ENCODE measurements at regions not wholly inside any gene's neighbourhood (a gene's known extent, or its start where the extent isn't known, plus 50 kb on each side); places are given as distances from the start of the nearest gene placed in this dataset.

- Mint-ChIP-seq H3K4me3 (no peak overlapping the region), H3K36me3 (ENCODE audit: low read depth) (no peaks in the 10 kb centered on the region), H3K27ac (no peak overlapping the region), H3K27me3 (peaks cover 13% of the 10 kb centered on the region), H3K4me1 (ENCODE audit: low read depth) (peaks cover 7% of the 10 kb centered on the region), H3K9me3 (no peaks in the 10 kb centered on the region)
- no peaks in the 10 kb centered on the region for H3K9me3 ChIP-seq (ENCODE audit: control insufficient read depth in 1 of 2, insufficient read depth in 1 of 2, low read length in 2 of 2)
- ATAC-seq (ENCODE audit: poor library complexity) (no peak), DNase-seq (no peak)
- H3K27ac ChIP-seq (ENCODE audit: low read depth in 1 of 2, low read length in 2 of 2), result no peak overlapping the region
- no peaks in the 10 kb centered on the region for H3K36me3 ChIP-seq (ENCODE audit: insufficient read depth, low read length)
- no peak for TF ChIP-seq CTCF (IDR thresholded peaks at IDR 0.05)
- intact Hi-C loops (cut with DNase I, micrococcal nuclease), result no loop called here
- ChIA-PET CTCF (no interaction called here), POLR2A (no interaction called here)
- H3K27me3 ChIP-seq (ENCODE audit: control insufficient read depth in 1 of 2, insufficient read depth in 2 of 2, low read length in 2 of 2), result no peaks in the 10 kb centered on the region
- no peaks in the 10 kb centered on the region for H3K4me1 ChIP-seq (ENCODE audit: insufficient read depth, low read length)
- no peak overlapping the region for H3K4me3 ChIP-seq (ENCODE audit: low read length)
Observed at GRCh38 chr5:130885027-130885426, 280.0 kb downstream of the HINT1 start.

- Histone ChIP-seq H3K4me1 (ENCODE audit: insufficient read depth, low read length) (no peaks in the 10 kb centered on the region), H3K9me3 (ENCODE audit: control insufficient read depth in 1 of 2, insufficient read depth in 1 of 2, low read length in 2 of 2) (no peaks in the 10 kb centered on the region), H3K4me3 (ENCODE audit: low read length) (no peak overlapping the region), H3K27me3 (ENCODE audit: control insufficient read depth in 1 of 2, insufficient read depth in 2 of 2, low read length in 2 of 2) (no peaks in the 10 kb centered on the region), H3K27ac (ENCODE audit: low read depth in 1 of 2, low read length in 2 of 2) (no peak overlapping the region), H3K36me3 (ENCODE audit: insufficient read depth, low read length) (no peaks in the 10 kb centered on the region)
- CTCF ChIA-PET, result no interaction called here
- peaks cover 7% of the 10 kb centered on the region for H3K4me1 Mint-ChIP-seq (ENCODE audit: low read depth)
- DNase-seq, result no peak
- H3K36me3 Mint-ChIP-seq (ENCODE audit: low read depth), result no peaks in the 10 kb centered on the region
- no peak overlapping the region for H3K27ac Mint-ChIP-seq
- peaks cover 7% of the 10 kb centered on the region for H3K27me3 Mint-ChIP-seq
- H3K9me3 Mint-ChIP-seq, result no peaks in the 10 kb centered on the region
- POLR2A ChIA-PET, result no interaction called here
- no peak overlapping the region for H3K4me3 Mint-ChIP-seq
- intact Hi-C loops (cut with DNase I, micrococcal nuclease), result no loop called here
- no peak for ATAC-seq (ENCODE audit: poor library complexity)
- no peak for TF ChIP-seq CTCF (IDR thresholded peaks at IDR 0.05)
Observed at GRCh38 chr5:130884023-130884422, 281.0 kb downstream of the HINT1 start.

- no peaks in the 10 kb centered on the region for H3K27me3 Mint-ChIP-seq
- no peak overlapping the region for H3K4me3 Mint-ChIP-seq
- ChIA-PET POLR2A (no interaction called here), CTCF (no interaction called here)
- TF ChIP-seq CTCF (IDR thresholded peaks at IDR 0.05), result no peak
- no peaks in the 10 kb centered on the region for H3K36me3 ChIP-seq (ENCODE audit: insufficient read depth, low read length)
- no peak overlapping the region for H3K27ac ChIP-seq (ENCODE audit: low read depth in 1 of 2, low read length in 2 of 2)
- peaks cover 0 to 4% of the 10 kb centered on the region in 2 experiments for H3K9me3 ChIP-seq (ENCODE audit: control insufficient read depth in 1 of 2, insufficient read depth in 1 of 2, low read length in 2 of 2)
- no peaks in the 10 kb centered on the region for H3K9me3 Mint-ChIP-seq
- H3K36me3 Mint-ChIP-seq (ENCODE audit: low read depth), result no peaks in the 10 kb centered on the region
- no peak overlapping the region for H3K27ac Mint-ChIP-seq
- DNase-seq (no peak), ATAC-seq (ENCODE audit: poor library complexity) (no peak)
- no peaks in the 10 kb centered on the region for H3K27me3 ChIP-seq (ENCODE audit: control insufficient read depth in 1 of 2, insufficient read depth in 2 of 2, low read length in 2 of 2)
- no peaks in the 10 kb centered on the region for H3K4me1 Mint-ChIP-seq (ENCODE audit: low read depth)
- intact Hi-C loops (cut with DNase I, micrococcal nuclease), result no loop called here
- H3K4me3 ChIP-seq (ENCODE audit: low read length), result no peak overlapping the region
- no peaks in the 10 kb centered on the region for H3K4me1 ChIP-seq (ENCODE audit: insufficient read depth, low read length)
Observed at GRCh38 chr5:130875656-130876055, 289.4 kb downstream of the HINT1 start.
